HG02938 (cell line): ENCODE measurements at regions not wholly inside any gene's neighbourhood (a gene's known extent, or its start where the extent isn't known, plus 50 kb on each side); places are given as distances from the start of the nearest gene placed in this dataset.

ENCODE experiments used
- ATAC-seq: cut with Tn5 transposase; IDR thresholded peaks from one replicate; pipeline ENCODE4 v1.9.1; 2021; ENCODE audit warnings: mild to moderate bottlenecking, moderate library complexity; ENCODE audit not compliant: unreplicated experiment

DNA sequence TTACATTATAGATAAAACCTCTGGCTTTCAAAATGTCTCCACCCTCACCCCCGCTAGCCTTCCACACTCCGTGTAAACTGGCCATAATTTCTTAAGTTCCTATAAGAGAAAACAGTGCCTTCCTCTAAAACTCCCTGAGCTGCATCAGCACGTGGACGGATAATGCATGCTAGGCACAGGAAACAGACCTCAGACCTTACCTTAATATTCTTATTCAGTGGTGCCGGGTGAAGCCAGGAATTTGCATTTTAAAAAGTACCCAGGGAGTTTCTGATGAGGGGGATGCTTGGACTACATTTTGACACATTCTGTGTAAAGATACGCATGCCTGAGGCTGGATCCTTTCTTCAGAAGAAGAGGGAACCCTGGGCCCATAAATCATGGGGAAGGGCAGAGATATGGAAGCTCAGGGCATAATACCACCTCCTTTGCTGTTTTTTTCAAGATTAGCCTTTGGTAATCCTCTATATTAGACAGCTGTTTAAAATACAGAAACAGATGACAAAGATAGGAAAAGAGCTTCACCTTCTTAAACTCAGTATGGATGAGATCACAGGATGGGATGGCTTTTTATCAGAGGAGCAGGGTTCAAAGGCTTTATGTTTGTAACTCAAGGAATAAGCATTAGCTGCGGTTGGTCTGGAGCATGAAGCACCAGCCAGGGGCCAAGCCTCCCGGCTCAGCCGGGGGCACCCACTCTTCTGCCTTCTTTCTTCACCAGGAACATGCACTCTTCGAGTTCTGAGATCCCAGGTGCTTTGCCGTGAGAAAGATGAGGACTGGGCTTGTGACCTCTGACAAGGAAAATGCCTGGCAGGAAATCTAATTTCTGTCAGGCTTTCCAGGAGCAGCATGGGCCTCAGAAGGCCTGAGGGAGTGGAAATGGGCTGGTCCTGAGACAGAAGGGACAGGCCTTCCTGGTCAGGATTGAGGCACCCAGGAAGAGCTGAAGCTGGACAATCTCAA is 218.1 kb upstream of the SOX4 start:
- peak; percentile 69 for ATAC-seq

- no peak for ATAC-seq
Observed at GRCh38 chr6:21377356-21377755, 216.2 kb upstream of the SOX4 start.

DNA sequence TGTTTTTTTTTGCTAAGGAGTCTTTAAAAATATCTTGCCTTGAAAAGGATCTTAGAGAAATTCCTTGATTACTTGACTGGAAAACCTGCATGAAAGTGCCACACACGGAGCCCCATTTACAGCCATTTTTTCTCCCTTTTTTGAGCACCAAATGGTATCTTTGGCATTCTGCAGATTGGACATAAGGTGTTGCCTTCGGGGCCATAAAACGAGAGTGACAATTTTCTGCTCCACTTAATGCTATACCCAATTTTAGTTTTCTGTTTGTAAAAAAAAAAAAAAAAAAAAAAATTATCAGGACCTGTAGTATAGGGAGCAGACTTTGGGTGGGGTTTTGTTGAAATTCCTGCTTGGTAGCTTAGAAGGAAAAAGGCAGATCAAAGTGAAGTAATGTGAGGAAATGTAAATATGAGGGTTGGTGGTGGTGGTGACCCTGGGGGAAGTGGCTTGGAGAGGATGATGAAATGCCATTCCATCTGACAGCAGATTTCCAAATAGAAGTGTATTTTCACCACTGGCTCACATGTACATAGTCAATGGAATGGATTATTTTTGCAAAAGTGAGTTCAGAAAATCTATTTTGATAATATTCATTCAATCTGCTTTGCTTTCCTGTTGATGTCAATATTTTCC is 212.1 kb upstream of the SOX4 start:
- no peak for ATAC-seq

- no peak for ATAC-seq
Observed at GRCh38 chr6:21382821-21383449, 210.6 kb upstream of the SOX4 start.

DNA sequence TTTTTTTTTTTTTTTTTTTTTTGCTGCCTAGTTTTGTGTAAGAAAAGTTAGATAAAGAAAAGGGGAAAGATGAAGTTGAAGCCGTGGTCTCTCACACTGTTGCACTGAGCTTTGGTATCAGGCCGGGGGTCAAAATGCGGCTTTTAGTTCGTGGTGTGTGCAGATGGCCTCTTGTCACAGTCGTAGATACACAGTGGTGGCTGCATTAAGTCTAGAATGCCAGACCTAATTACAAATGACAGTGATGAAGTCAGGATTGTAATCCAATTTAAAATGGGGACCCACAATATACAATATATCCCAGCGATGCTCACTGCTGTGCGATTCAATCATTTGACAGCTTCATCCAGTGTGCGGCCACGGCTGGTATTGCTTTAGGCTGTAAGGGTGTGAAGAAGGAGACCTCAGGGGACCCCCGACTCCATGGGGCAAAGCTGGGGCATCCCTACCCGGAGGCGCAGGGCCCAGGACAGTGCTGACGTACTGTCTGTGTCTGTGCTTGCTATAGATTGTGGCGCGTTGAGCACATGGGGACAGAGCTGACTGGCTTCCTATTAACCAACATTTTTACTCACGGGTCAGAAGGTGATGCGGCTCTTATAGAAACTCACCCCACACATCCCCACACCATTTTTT is 210.0 kb upstream of the SOX4 start:
- no peak for ATAC-seq

GRCh38 chr6:21384216-21384615 is 209.3 kb upstream of the SOX4 start:
- no peak for ATAC-seq

DNA sequence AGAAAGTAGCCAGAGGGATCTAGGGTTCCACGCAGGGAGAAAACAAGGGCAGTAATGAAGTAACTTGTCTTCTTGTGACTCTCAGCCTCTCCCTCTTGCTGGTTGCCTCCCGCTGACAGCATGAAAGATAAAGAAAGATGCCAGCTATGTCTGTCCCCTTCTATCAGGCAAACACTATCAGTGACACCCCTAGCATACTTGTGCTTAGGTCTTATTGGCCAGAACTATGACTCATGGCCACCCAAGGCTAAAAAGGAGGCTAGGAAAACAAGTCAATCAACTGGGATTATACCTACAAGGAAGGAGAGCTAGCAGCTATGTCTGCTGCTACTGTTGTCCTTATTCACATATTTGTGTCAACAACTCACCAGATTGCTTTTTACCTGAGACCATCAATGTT is 206.8 kb upstream of the SOX4 start:
- ATAC-seq: no peak

DNA sequence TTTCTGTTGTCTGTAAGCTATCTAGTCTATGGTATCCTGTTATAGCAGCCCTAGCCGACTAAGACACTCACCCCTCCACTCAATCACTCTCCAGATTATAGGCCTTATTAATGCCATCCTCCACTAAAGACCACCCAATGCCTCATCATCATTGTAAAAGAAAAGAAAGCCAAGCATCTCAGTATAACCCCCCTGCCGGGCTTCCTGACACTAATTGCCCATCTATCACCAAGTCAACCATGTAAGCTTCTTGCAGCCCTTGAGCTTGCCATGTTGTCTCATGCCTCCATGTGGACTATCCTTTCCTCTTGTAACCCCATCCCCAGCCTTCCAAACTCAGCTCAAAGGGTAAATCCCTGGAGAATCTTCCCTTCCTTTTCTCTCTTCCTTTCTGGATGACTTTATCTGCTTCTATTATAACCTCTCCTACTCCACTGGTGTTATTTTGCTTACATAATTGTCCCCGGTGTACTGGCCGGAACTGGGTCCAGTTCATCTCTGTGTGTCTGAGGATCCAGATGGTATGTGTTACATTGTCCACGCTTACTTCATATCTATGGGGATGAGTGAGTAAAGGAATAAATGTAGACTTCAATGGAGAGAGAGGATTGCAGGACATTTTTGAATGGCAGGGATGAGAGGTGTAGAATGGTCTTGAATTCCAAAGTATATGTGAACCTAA is 202.9 kb upstream of the SOX4 start:
- ATAC-seq: no peak

DNA sequence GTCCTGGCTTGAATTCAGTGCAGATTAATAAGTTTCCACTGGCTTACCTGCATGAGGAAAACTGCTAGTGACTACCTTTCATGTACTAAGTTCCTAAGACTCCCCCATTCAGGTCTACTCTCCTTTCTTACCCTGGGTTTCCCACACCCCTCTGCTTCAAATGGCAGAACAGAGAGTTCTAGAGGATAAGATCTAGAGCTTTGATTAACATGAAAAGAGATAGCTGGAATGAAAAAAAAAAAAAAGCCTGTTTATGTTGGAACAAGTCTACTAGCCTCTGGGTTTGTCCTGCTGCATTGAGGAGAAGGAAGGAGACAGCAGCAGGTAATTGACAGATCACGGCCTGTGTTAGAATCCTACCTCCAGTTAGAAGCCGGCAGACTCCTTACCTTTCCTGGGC is 201.4 kb upstream of the SOX4 start:
- no peak for ATAC-seq

GRCh38 chr6:21393441-21394165 is 199.9 kb upstream of the SOX4 start:
- ATAC-seq: no peak

GRCh38 chr6:21395121-21395520 is 198.4 kb upstream of the SOX4 start:
- ATAC-seq: no peak

DNA sequence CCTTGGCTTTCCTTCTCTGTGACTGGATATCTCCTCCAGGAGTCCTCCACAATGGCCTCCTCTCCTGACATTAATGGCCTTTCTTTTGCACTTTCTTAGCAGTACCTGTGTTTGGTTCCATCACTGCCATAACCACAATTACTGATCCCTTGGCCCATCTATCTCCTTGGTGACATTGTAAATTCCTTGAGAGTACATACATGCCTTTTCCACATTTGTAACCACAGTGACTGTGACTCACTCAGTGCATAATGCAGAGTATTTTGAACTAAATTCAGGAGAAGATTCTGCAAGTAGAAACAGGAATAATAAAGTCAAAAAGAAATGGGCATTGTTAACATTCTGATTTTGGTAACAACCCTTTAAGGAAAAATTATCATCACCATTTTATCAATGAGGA is 197.2 kb upstream of the SOX4 start:
- no peak for ATAC-seq

DNA sequence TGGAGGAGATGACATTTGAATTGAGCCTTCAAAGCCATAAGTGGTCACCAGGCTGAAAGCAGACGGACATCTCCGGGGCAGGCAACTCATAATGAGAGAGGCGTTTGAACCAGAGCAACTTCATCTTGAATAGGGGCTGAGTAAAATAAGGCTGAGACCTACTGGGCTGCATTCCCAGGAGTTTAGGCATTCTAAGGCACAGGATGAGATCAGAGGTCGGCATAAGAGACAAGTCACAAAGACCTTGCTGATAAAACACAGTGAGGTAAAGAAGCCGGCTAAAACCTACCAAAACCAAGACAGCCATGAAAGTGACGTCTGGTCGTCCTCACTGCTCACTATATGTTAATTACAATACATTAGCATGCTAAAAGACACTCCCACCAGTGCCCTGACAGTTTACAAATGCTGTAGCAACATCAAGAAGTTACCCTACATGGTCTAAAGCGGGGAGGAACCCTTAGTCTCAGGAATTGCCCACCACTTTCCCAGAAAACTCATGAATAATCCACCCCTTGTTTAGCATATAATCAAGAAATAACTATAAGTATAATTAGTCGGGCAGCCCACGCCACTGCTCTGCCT is 194.7 kb upstream of the SOX4 start:
- no peak for ATAC-seq

- ATAC-seq: no peak
Observed at GRCh38 chr6:21402368-21402767, 191.2 kb upstream of the SOX4 start.

GRCh38 chr6:21404577-21404976 is 189.0 kb upstream of the SOX4 start:
- no peak for ATAC-seq

DNA sequence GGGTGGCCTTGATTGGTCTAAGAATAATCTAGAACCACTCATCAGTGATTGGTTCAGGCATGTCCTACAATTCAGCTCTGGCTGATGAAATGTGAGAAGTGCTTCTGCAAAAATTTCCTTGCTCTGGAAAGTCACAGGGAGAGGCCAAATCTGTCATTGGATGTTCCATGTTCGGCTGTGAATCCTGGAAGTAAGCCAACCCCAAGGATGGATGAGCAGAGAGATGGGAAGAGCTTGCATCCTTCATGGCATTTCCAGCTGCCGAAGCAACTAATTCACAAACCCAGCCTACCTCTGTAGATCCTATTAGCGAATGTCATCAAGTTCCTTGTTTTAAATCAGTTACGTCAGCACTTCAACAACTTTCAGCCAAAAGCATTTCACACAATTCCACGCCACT is 187.2 kb upstream of the SOX4 start:
- ATAC-seq: no peak

GRCh38 chr6:21409231-21409630 is 184.3 kb upstream of the SOX4 start:
- ATAC-seq: no peak

DNA sequence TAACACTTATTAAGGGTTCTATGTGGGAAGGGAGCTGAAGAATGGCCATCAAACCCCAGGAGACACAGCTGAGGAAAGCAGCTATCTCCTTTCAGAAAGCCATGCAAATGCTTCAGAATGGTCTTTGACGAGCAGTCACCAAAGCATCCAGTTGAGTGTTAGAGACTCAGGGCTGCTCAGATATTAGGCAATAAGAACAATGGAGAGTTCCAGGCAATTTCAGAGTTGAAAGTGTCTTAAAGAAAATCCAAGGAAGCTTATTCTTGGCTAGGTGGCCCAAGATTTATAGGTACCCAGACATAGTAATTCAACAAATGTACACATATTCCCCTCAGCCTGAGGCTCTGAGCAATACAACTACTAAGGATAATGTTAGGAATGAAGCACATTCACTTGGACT is 180.1 kb upstream of the SOX4 start:
- no peak for ATAC-seq

GRCh38 chr6:21414065-21414464 is 179.5 kb upstream of the SOX4 start:
- ATAC-seq: no peak
